ENCODE measurements at regions not wholly inside any gene's neighbourhood (a gene's known extent, or its start where the extent isn't known, plus 50 kb on each side); places are given as distances from the start of the nearest gene placed in this dataset.

- WGBS, 2 donors: 35 to 51% methylated on average over 6 of the region's 6 CpGs
- ATAC-seq (ENCODE audit: insufficient read depth, low FRiP score): no peak
- no peaks in the 10 kb centered on the region for H3K9me3 ChIP-seq (ENCODE audit: control insufficient read depth in 4 of 4, insufficient read depth in 3 of 4, low read length in 3 of 4)
- peak overlapping the region in 1 of 2 donors; percentile 64 for H3K9ac ChIP-seq (ENCODE audit: insufficient read depth in 1 of 2, low read length in 2 of 2)
- H3K4me3 ChIP-seq: no peak overlapping the region
- H3K4me1 ChIP-seq (ENCODE audit: control insufficient read depth in 5 of 5, insufficient read depth in 5 of 5, low read length in 5 of 5): peaks cover 0 to 12% (median 0%) of the 10 kb centered on the region in 5 donors
- no peaks in the 10 kb centered on the region for H3K27me3 ChIP-seq (ENCODE audit: control insufficient read depth in 3 of 3, insufficient read depth in 3 of 3, low read length in 2 of 3)
- no peaks in the 10 kb centered on the region for H3K36me3 ChIP-seq (ENCODE audit: control insufficient read depth in 4 of 4, insufficient read depth in 4 of 4, low read length in 4 of 4)
- H3K27ac ChIP-seq (ENCODE audit: low read depth in 1 of 2, low read length in 1 of 2): no peak overlapping the region
- TF ChIP-seq CTCF (IDR thresholded peaks at IDR 0.05; ENCODE audit: control extremely low read depth, extremely low read depth): no peak
- DNase-seq: peak in 2 of 3 donors; percentile 36 to 49
Measured at GRCh38 chr15:96889734-96890480, 559.4 kb downstream of the NR2F2 start.

GRCh38 chr15:96891046-96891445 lies 560.5 kb downstream of the NR2F2 start:
- H3K27ac ChIP-seq (ENCODE audit: low read depth in 1 of 2, low read length in 1 of 2): no peak overlapping the region
- H3K4me1 ChIP-seq (ENCODE audit: control insufficient read depth in 5 of 5, insufficient read depth in 5 of 5, low read length in 5 of 5): peaks cover 0 to 12% (median 0%) of the 10 kb centered on the region in 5 donors
- no peak overlapping the region for H3K9ac ChIP-seq (ENCODE audit: insufficient read depth in 1 of 2, low read length in 2 of 2)
- no peaks in the 10 kb centered on the region for H3K36me3 ChIP-seq (ENCODE audit: control insufficient read depth in 4 of 4, insufficient read depth in 4 of 4, low read length in 4 of 4)
- ATAC-seq (ENCODE audit: insufficient read depth, low FRiP score): no peak
- TF ChIP-seq CTCF (IDR thresholded peaks at IDR 0.05; ENCODE audit: control extremely low read depth, extremely low read depth): no peak
- H3K9me3 ChIP-seq (ENCODE audit: control insufficient read depth in 4 of 4, insufficient read depth in 3 of 4, low read length in 3 of 4): no peaks in the 10 kb centered on the region
- H3K27me3 ChIP-seq (ENCODE audit: control insufficient read depth in 3 of 3, insufficient read depth in 3 of 3, low read length in 2 of 3): no peaks in the 10 kb centered on the region
- WGBS, 2 donors: 43 to 60% methylated on average over 4 of the region's 4 CpGs
- DNase-seq: no peak
- H3K4me3 ChIP-seq: no peak overlapping the region

- Histone ChIP-seq H3K9me3 (ENCODE audit: control insufficient read depth in 4 of 4, insufficient read depth in 3 of 4, low read length in 3 of 4) (no peaks in the 10 kb centered on the region), H3K4me3 (no peak overlapping the region), H3K36me3 (ENCODE audit: control insufficient read depth in 4 of 4, insufficient read depth in 4 of 4, low read length in 4 of 4) (no peaks in the 10 kb centered on the region), H3K4me1 (ENCODE audit: control insufficient read depth in 5 of 5, insufficient read depth in 5 of 5, low read length in 5 of 5) (peaks cover 0 to 12% (median 0%) of the 10 kb centered on the region in 5 donors), H3K27me3 (ENCODE audit: control insufficient read depth in 3 of 3, insufficient read depth in 3 of 3, low read length in 2 of 3) (no peaks in the 10 kb centered on the region), H3K9ac (ENCODE audit: insufficient read depth in 1 of 2, low read length in 2 of 2) (no peak overlapping the region), H3K27ac (ENCODE audit: low read depth in 1 of 2, low read length in 1 of 2) (no peak overlapping the region)
- WGBS, 2 donors: 29 to 33% methylated on average over 5 of the region's 5 CpGs
- ATAC-seq (ENCODE audit: insufficient read depth, low FRiP score): no peak
- DNase-seq: peak; percentile 27 to 70 (median 63)
- TF ChIP-seq CTCF (IDR thresholded peaks at IDR 0.05; ENCODE audit: control extremely low read depth, extremely low read depth): no peak
Measured at GRCh38 chr15:96893159-96893906, 562.8 kb downstream of the NR2F2 start.

All from lung (tissue), 11 donors.